Fibroblast of pulmonary artery (primary cell): ENCODE measurements at regions not wholly inside any gene's neighbourhood (a gene's known extent, or its start where the extent isn't known, plus 50 kb on each side); places are given as distances from the start of the nearest gene placed in this dataset.

Experiments used
- DNase-seq: peaks from one replicate; pipeline ENCODE4 v3.0.0-alpha.2; 2010; ENCODE audit warnings: low read depth
- H3K4me3 ChIP-seq: replicated peaks from 2 replicates; pipeline ENCODE4 v1.5.1; 2011; ENCODE audit warnings: low read depth, mild to moderate bottlenecking, control low read depth, low read length, moderate library complexity
- TF ChIP-seq, protein P1 (sequence below): IDR thresholded peaks from 2 replicates; pipeline ENCODE4 v1.5.1; 2011; ENCODE audit warnings: mild to moderate bottlenecking, control low read depth, low read length, inconsistent platforms; ENCODE audit errors: missing control alignments

DNA sequence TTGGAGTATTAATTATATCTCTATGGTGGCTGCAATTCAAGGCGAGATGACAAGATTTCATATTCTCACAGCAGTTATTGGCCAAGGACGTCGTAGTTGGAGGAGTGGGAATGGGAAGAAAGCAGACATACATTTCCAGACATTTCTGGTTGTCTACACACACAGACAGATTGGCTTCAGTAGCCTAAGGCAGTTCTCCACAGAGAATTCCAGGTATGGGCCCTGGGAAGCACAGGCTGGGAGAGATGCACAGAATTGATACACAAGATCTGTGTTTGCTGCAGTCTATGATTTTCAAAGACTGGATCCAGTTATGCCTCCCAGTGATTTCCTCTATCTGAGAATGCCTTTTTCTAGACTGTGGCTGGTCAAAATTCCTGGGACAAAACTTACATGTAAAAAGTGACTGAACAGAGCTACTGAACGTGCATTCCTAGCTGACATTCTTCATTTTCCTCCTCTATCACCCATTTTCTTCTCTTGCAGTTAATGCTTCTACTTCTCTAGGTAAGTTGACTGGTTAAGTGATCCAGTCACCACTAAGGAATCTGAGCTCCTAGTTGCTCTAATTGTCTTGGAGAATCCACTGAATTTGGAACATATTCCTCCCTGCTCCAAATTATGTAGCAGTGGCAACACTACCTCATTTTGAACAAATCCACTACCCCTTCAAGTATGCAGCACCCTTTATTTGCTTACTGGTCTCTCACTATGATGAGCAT is 386.7 kb upstream of the CDH7 start:
- TF ChIP-seq, protein P1, sequence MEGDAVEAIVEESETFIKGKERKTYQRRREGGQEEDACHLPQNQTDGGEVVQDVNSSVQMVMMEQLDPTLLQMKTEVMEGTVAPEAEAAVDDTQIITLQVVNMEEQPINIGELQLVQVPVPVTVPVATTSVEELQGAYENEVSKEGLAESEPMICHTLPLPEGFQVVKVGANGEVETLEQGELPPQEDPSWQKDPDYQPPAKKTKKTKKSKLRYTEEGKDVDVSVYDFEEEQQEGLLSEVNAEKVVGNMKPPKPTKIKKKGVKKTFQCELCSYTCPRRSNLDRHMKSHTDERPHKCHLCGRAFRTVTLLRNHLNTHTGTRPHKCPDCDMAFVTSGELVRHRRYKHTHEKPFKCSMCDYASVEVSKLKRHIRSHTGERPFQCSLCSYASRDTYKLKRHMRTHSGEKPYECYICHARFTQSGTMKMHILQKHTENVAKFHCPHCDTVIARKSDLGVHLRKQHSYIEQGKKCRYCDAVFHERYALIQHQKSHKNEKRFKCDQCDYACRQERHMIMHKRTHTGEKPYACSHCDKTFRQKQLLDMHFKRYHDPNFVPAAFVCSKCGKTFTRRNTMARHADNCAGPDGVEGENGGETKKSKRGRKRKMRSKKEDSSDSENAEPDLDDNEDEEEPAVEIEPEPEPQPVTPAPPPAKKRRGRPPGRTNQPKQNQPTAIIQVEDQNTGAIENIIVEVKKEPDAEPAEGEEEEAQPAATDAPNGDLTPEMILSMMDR = no peak
- H3K4me3 ChIP-seq = no peak overlapping the region
- DNase-seq = no peak

DNA sequence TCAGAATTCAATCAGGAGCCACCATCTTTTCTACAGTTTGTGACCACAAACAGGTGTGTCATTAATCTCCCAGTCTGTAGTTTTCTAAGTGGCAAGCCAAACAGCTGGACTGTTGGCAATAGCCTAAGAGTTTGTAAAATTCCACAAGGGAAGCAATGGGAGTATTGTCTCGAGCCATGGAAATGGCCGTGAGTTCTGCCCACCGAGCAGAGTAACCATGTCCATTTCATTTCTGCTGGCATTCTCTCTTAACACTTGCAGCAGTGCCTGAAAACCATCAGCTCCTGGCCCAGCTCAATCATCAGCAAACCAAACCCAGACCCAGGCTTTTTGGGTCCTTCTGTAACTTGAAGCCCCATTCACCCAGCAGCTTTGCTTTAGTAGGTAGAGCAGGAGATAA is 387.8 kb upstream of the CDH7 start:
- TF ChIP-seq, protein P1 = no peak
- H3K4me3 ChIP-seq = no peak overlapping the region
- no peak for DNase-seq

DNA sequence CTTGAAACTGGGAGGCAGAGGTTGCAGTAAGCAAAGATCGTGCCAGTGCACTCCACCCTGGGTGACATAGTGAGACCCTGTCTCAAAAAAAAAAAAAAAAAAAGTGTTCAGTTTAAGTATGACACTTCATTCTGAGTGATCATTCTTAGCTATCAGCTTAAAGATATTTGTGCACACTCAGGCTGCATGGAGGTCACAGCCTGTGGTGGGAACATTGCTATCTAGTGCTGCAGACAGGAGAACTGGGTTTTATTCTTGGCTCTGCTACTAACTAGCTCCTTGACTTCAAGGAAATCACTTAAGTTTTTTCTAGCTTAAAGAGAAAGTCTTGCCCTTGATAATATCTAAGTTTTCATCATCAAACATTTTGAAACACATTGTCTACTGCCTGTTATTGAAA is 391.3 kb upstream of the CDH7 start:
- TF ChIP-seq, protein P1 = no peak
- no peak for DNase-seq
- H3K4me3 ChIP-seq = no peak overlapping the region

DNA sequence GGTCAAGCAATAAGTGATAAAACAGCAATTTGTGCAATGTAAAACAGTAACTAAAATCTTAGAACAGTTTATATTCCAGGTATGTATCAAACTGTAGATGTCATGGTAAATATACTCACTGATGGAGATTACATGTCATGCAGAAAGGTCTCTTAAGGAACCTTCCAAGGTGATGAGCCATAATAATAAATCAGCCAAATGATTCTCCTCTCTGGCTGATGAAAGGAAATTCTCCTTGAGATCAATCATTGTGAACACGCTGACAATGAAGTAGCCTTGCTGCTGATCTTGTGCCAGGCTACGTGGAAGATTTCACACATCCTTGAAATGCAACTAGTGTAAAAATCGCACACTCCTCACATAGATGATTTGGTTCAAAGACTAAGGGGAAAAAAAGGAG is 392.5 kb upstream of the CDH7 start:
- no peak overlapping the region for H3K4me3 ChIP-seq
- TF ChIP-seq, protein P1 = no peak
- no peak for DNase-seq

DNA sequence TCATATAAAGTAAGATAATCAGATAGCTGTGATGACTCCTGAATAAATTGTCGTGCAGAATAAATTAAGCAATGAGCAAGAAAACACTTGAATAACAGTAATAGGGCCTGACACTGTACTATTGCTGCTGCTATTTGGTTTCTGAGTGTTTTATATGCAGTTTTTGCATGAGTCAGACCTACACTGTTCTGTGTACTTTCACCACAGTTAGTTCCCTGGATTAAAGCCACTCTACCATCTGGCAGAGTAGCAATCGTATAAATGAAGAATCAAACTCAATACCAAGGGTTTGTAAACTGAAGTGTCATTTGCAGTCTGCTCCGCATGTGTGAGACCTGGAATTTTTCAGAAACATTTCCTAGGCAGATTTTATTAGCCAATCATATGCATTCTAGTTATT is 398.6 kb upstream of the CDH7 start:
- no peak for DNase-seq
- no peak overlapping the region for H3K4me3 ChIP-seq
- TF ChIP-seq, protein P1 = no peak

DNA sequence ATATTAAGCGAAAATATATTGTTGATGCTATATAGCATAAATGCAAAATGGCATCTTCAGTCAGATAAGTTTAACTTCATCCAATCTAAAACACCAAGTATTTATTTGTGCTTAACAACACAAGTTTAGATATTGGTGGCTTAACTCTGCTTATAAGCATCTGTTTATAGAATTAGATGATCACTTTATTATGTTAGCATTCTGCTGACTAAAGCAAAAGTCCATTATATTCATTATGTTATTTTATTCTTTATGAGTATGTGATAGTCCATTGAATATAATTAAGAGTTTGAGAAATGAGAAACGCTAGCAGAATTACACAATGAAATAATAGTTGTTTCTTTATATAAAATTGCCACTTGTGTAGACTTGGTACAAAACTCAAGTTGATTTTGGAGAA is 401.2 kb upstream of the CDH7 start:
- no peak for DNase-seq
- TF ChIP-seq, protein P1 = no peak
- H3K4me3 ChIP-seq = no peak overlapping the region

DNA sequence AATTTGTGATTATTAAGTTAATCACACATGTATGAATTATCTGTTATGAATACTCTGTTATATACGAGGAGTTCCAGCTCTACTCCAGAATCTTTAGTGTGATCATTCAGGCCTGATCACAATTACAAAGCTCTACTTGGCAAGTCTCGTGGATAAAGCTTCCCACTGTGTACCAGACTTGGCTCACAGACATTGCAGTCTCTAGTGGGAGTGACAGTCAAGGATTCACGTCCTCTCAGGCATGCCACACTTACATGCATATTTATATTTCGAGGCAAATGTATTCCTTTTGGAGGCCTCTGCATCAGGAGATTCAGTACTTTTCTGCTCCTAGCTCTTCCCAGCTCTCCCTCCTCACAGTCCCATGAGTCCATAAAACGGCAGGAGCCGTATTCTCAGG is 403.4 kb upstream of the CDH7 start:
- no peak for DNase-seq
- TF ChIP-seq, protein P1 = no peak
- no peak overlapping the region for H3K4me3 ChIP-seq
